HEK293 (cell line): ENCODE measurements at regions not wholly inside any gene's neighbourhood (a gene's known extent, or its start where the extent isn't known, plus 50 kb on each side); places are given as distances from the start of the nearest gene placed in this dataset.

ENCODE experiments used
- CTCF ChIA-PET: fragments of 350-600 bp; formaldehyde crosslinking; extraction: SDS; loops from one replicate; lab custom pipeline; 2021; ENCODE audit warnings: antibody characterized with exemption; lab: Yijun Ruan, JAX
- POLR2A ChIA-PET: fragments of 300-600 bp; formaldehyde crosslinking; extraction: SDS; loops from one replicate; lab custom pipeline; 2020; ENCODE audit warnings: antibody characterized with exemption, inconsistent platforms; lab: Yijun Ruan, JAX
- H3K27ac ChIP-seq: fragments of 200-500 bp; sonication (Bioruptor generic); 2 replicates; pipeline ENCODE4 v1.5.1; 2014; ENCODE audit warnings: low read depth, low read length, control low read depth, inconsistent platforms; ENCODE audit errors: extremely low read depth
- H3K36me3 ChIP-seq, 2 experiments: fragments of 200-500 bp in 1 of 2; sonication (Bioruptor generic) in 1 of 2; 1 replicate in 1 of 2; 2 replicates in 1 of 2; pipeline ENCODE4 v1.5.1; 2014 to 2017; ENCODE audit warnings: inconsistent platforms in 2 of 2, low read length in 2 of 2; ENCODE audit not compliant: control insufficient read depth in 2 of 2, insufficient read depth in 1 of 2
- H3K4me1 ChIP-seq: fragments of 200-500 bp; sonication (Bioruptor generic); 2 replicates; pipeline ENCODE4 v1.5.1; 2014; ENCODE audit warnings: mild to moderate bottlenecking, low read length, inconsistent platforms; ENCODE audit not compliant: control insufficient read depth, insufficient read depth
- H3K4me3 ChIP-seq: 2 replicates; pipeline ENCODE4 v1.5.1; 2011; ENCODE audit warnings: low read depth, mild to moderate bottlenecking, control low read depth, low read length, moderate library complexity
- H3K9me3 ChIP-seq: fragments of 200-500 bp; sonication (Bioruptor generic); 2 replicates; pipeline ENCODE4 v1.5.1; 2014; ENCODE audit warnings: low read depth, low read length, inconsistent platforms; ENCODE audit not compliant: control insufficient read depth, insufficient read depth
- ATF2 ChIP-seq: fragments of 450-650 bp; formaldehyde crosslinking; IDR thresholded peaks from 2 replicates; pipeline ENCODE4 v1.5.1; 2016; ENCODE audit warnings: missing biosample characterization, missing genetic modification characterization, low read depth
- KLF17 ChIP-seq: fragments of 450-650 bp; formaldehyde crosslinking; IDR thresholded peaks from 2 replicates; pipeline ENCODE4 v1.5.1; 2016; ENCODE audit warnings: missing biosample characterization, missing genetic modification characterization
- KLF8 ChIP-seq: fragments of 450-650 bp; formaldehyde crosslinking; IDR thresholded peaks from 2 replicates; pipeline ENCODE4 v1.5.1; 2016; ENCODE audit warnings: missing biosample characterization, missing genetic modification characterization
- OVOL3 ChIP-seq: fragments of 450-650 bp; formaldehyde crosslinking; IDR thresholded peaks from 2 replicates; pipeline ENCODE4 v1.5.1; 2016; ENCODE audit warnings: missing biosample characterization, missing genetic modification characterization
- REPIN1 ChIP-seq: fragments of 450-650 bp; formaldehyde crosslinking; IDR thresholded peaks from 2 replicates; pipeline ENCODE4 v1.5.1; 2017; ENCODE audit warnings: missing biosample characterization, missing genetic modification characterization, low read depth
- SP3 ChIP-seq: fragments of 450-650 bp; formaldehyde crosslinking; IDR thresholded peaks from 2 replicates; pipeline ENCODE4 v1.5.1; 2016; ENCODE audit warnings: missing biosample characterization, missing genetic modification characterization
- TCF7L2 ChIP-seq: IDR thresholded peaks from 2 replicates; pipeline ENCODE4 v1.6.1; 2011; ENCODE audit warnings: low read depth, mild to moderate bottlenecking, inconsistent platforms, low read length, moderate library complexity, borderline replicate concordance
- TSHZ1 ChIP-seq: fragments of 450-650 bp; formaldehyde crosslinking; IDR thresholded peaks from 2 replicates; pipeline ENCODE4 v1.5.1; 2016; ENCODE audit warnings: missing biosample characterization, missing genetic modification characterization, borderline replicate concordance
- WT1 ChIP-seq: fragments of 450-650 bp; formaldehyde crosslinking; IDR thresholded peaks from 2 replicates; pipeline ENCODE4 v1.5.1; 2016; ENCODE audit warnings: missing biosample characterization, missing genetic modification characterization
- ZBTB17 ChIP-seq: fragments of 450-650 bp; formaldehyde crosslinking; IDR thresholded peaks from 2 replicates; pipeline ENCODE4 v1.5.1; 2016; ENCODE audit warnings: missing biosample characterization, missing genetic modification characterization
- ZBTB21 ChIP-seq: fragments of 450-650 bp; formaldehyde crosslinking; IDR thresholded peaks from 2 replicates; pipeline ENCODE4 v1.5.1; 2017; ENCODE audit warnings: missing biosample characterization, missing genetic modification characterization
- ZBTB8A ChIP-seq: fragments of 450-650 bp; formaldehyde crosslinking; IDR thresholded peaks from 2 replicates; pipeline ENCODE4 v1.5.1; 2016; ENCODE audit warnings: missing biosample characterization, missing genetic modification characterization
- ZFHX2 ChIP-seq: fragments of 450-650 bp; formaldehyde crosslinking; conservative IDR thresholded peaks from 2 replicates; pipeline ENCODE4 v1.5.1; 2016; ENCODE audit warnings: missing biosample characterization, missing genetic modification characterization
- ZFP3 ChIP-seq: fragments of 450-650 bp; formaldehyde crosslinking; IDR thresholded peaks from 2 replicates; pipeline ENCODE4 v1.5.1; 2016; ENCODE audit warnings: low read depth, missing biosample characterization, missing genetic modification characterization
- ZNF133 ChIP-seq: fragments of 450-650 bp; formaldehyde crosslinking; IDR thresholded peaks from 2 replicates; pipeline ENCODE4 v1.5.1; 2016; ENCODE audit warnings: missing biosample characterization, missing genetic modification characterization
- ZNF148 ChIP-seq: fragments of 450-650 bp; formaldehyde crosslinking; IDR thresholded peaks from 2 replicates; pipeline ENCODE4 v1.5.0; 2017; ENCODE audit warnings: missing biosample characterization, missing genetic modification characterization, borderline replicate concordance
- ZNF155 ChIP-seq: fragments of 450-650 bp; formaldehyde crosslinking; IDR thresholded peaks from 2 replicates; pipeline ENCODE4 v1.5.1; 2016; ENCODE audit warnings: missing biosample characterization, missing genetic modification characterization
- ZNF18 ChIP-seq: fragments of 450-650 bp; formaldehyde crosslinking; IDR thresholded peaks from 2 replicates; pipeline ENCODE4 v1.5.1; 2016; ENCODE audit warnings: missing biosample characterization, missing genetic modification characterization
- ZNF184 ChIP-seq: fragments of 450-650 bp; IDR thresholded peaks from 2 replicates; pipeline ENCODE4 v1.5.1; 2018; ENCODE audit warnings: missing biosample characterization, mild to moderate bottlenecking, missing genetic modification characterization
- ZNF202 ChIP-seq: fragments of 450-650 bp; formaldehyde crosslinking; IDR thresholded peaks from 2 replicates; pipeline ENCODE4 v1.5.1; 2016; ENCODE audit warnings: missing biosample characterization, missing genetic modification characterization, borderline replicate concordance
- ZNF366 ChIP-seq: fragments of 450-650 bp; formaldehyde crosslinking; conservative IDR thresholded peaks from 2 replicates; pipeline ENCODE4 v1.5.1; 2016; ENCODE audit warnings: missing biosample characterization, missing genetic modification characterization
- ZNF521 ChIP-seq: fragments of 450-650 bp; formaldehyde crosslinking; IDR thresholded peaks from 2 replicates; pipeline ENCODE4 v1.5.1; 2017; ENCODE audit warnings: missing biosample characterization, mild to moderate bottlenecking, missing genetic modification characterization
- ZNF544 ChIP-seq: fragments of 450-650 bp; formaldehyde crosslinking; IDR thresholded peaks from 2 replicates; pipeline ENCODE4 v1.5.0; 2017; ENCODE audit warnings: missing biosample characterization, missing genetic modification characterization
- ZNF560 ChIP-seq: fragments of 450-650 bp; formaldehyde crosslinking; IDR thresholded peaks from 2 replicates; pipeline ENCODE4 v1.5.1; 2017; ENCODE audit warnings: missing biosample characterization, missing genetic modification characterization, borderline replicate concordance
- ZNF670 ChIP-seq: fragments of 450-650 bp; formaldehyde crosslinking; IDR thresholded peaks from 2 replicates; pipeline ENCODE4 v1.5.1; 2016; ENCODE audit warnings: missing biosample characterization, missing genetic modification characterization, low read depth
- ZNF768 ChIP-seq: fragments of 450-650 bp; formaldehyde crosslinking; IDR thresholded peaks from 2 replicates; pipeline ENCODE4 v1.5.1; 2018; ENCODE audit warnings: missing biosample characterization, mild to moderate bottlenecking, missing genetic modification characterization
- ZSCAN23 ChIP-seq: fragments of 450-650 bp; formaldehyde crosslinking; IDR thresholded peaks from 2 replicates; pipeline ENCODE4 v1.5.1; 2016; ENCODE audit warnings: missing biosample characterization, missing genetic modification characterization
- ZXDB ChIP-seq: fragments of 450-650 bp; formaldehyde crosslinking; IDR thresholded peaks from 2 replicates; pipeline ENCODE4 v1.5.1; 2016; ENCODE audit warnings: missing biosample characterization, missing genetic modification characterization

GRCh38 chr2:422676-423435, 135.0 kb upstream of the ALKAL2 start:
- no peaks in the 10 kb centered on the region for H3K36me3 ChIP-seq
- no peak overlapping the region for H3K4me3 ChIP-seq
- POLR2A ChIA-PET: no interaction called here
- no peaks in the 10 kb centered on the region for H3K4me1 ChIP-seq
- no peaks in the 10 kb centered on the region for H3K9me3 ChIP-seq
- no peak overlapping the region for H3K27ac ChIP-seq
- CTCF ChIA-PET: interaction anchor here (0.7 kb wide), 1 partner anchor 92 kb away, joined by 3 read pairs; no protein-coding TSS in a partner anchor
- TF ChIP-seq TCF7L2: no peak
- no peak for TF ChIP-seq ZBTB21 (tag by site-specific recombination)
- no peak for TF ChIP-seq ZNF133 (tag by site-specific recombination)
- TF ChIP-seq SP3 (tag by site-specific recombination): no peak
- TF ChIP-seq ZNF155 (tag by site-specific recombination): no peak
- no peak for TF ChIP-seq ZNF521
- no peak for TF ChIP-seq REPIN1
- no peak for TF ChIP-seq ZNF184 (tag by site-specific recombination)
- TF ChIP-seq ZNF560: no peak
- no peak for TF ChIP-seq ZXDB (tag by site-specific recombination)
- TF ChIP-seq ZNF202 (tag by site-specific recombination): no peak
- TF ChIP-seq ZFP3 (tag by site-specific recombination): no peak
- TF ChIP-seq ZNF18 (tag by site-specific recombination): no peak
- TF ChIP-seq TSHZ1: no peak
- TF ChIP-seq OVOL3 (tag by site-specific recombination): no peak
- no peak for TF ChIP-seq ZFHX2 (tag by site-specific recombination)
- no peak for TF ChIP-seq ATF2 (tag by site-specific recombination)
- TF ChIP-seq WT1: no peak
- TF ChIP-seq ZNF670 (tag by site-specific recombination): no peak
- TF ChIP-seq KLF8 (tag by site-specific recombination): no peak

GRCh38 chr2:421406-421805, 133.5 kb upstream of the ALKAL2 start:
- no peaks in the 10 kb centered on the region for H3K4me1 ChIP-seq
- no peak overlapping the region for H3K27ac ChIP-seq
- POLR2A ChIA-PET: no interaction called here
- CTCF ChIA-PET: no interaction called here
- no peaks in the 10 kb centered on the region for H3K9me3 ChIP-seq
- H3K36me3 ChIP-seq: no peaks in the 10 kb centered on the region
- H3K4me3 ChIP-seq: no peak overlapping the region
- TF ChIP-seq ZNF768: no peak
- no peak for TF ChIP-seq ZSCAN23 (tag by site-specific recombination)
- TF ChIP-seq ZBTB8A: no peak
- no peak for TF ChIP-seq ZNF366
- TF ChIP-seq ZNF544 (tag by site-specific recombination): no peak
- TF ChIP-seq ZBTB17 (tag by site-specific recombination): no peak
- TF ChIP-seq KLF17 (tag by site-specific recombination): no peak
- TF ChIP-seq ZNF148 (tag by site-specific recombination): no peak
